H1 (cell line): ENCODE measurements at regions not wholly inside any gene's neighbourhood (a gene's known extent, or its start where the extent isn't known, plus 50 kb on each side); places are given as distances from the start of the nearest gene placed in this dataset.

ENCODE experiments used
- CTCF ChIA-PET: fragments of 300-600 bp; sonication (Branson Sonifier 250); formaldehyde crosslinking; loops from one replicate; lab custom pipeline; 2021; ENCODE audit not compliant: partially characterized antibody; lab: Charles Lee
- POLR2A ChIA-PET: fragments of 300-600 bp; sonication (Branson Sonifier 250); formaldehyde crosslinking; loops from one replicate; lab custom pipeline; 2021; ENCODE audit warnings: inconsistent platforms; ENCODE audit not compliant: partially characterized antibody; lab: Charles Lee
- DNase-seq, 2 experiments: peaks; one replicate each; pipeline versions ENCODE4 v3.0.0 to v3.0.0-alpha.2; 2010 to 2022; ENCODE audit warnings: low spot score in 2 of 2, low read depth in 1 of 2, mixed read lengths in 1 of 2
- FAIRE-seq: peaks from 2 replicates; lab custom pipeline; 2011; peaks lifted over from hg19 to GRCh38; lab: Jason Lieb, UNC
- H2AFZ ChIP-seq: 2 replicates; pipeline ENCODE4 v1.8.1; 2012; ENCODE audit warnings: low read length, inconsistent platforms
- H2AK5ac ChIP-seq: 2 replicates; pipeline ENCODE4 v1.6.1; 2013; ENCODE audit warnings: low read depth, low read length
- H2BK120ac ChIP-seq: replicated peaks from 2 replicates; pipeline ENCODE3; 2013; ENCODE audit warnings: low read depth, low read length, inconsistent platforms
- H2BK12ac ChIP-seq: 2 replicates; pipeline ENCODE4 v1.6.1; 2013; ENCODE audit warnings: low read depth, low read length
- H2BK15ac ChIP-seq: 2 replicates; pipeline ENCODE4 v1.6.1; 2013; ENCODE audit warnings: low read length
- H2BK20ac ChIP-seq: 2 replicates; pipeline ENCODE4 v1.6.1; 2013; ENCODE audit warnings: low read length
- H2BK5ac ChIP-seq: 2 replicates; pipeline ENCODE4 v1.6.1; 2013; ENCODE audit warnings: low read depth, low read length
- H3K14ac ChIP-seq: 2 replicates; pipeline ENCODE4 v1.6.1; 2013; ENCODE audit warnings: inconsistent platforms; ENCODE audit not compliant: insufficient read length
- H3K18ac ChIP-seq: 2 replicates; pipeline ENCODE4 v1.6.1; 2013; ENCODE audit warnings: low read length; ENCODE audit errors: extremely low read depth
- H3K23ac ChIP-seq: 2 replicates; pipeline ENCODE4 v1.6.1; 2013; ENCODE audit warnings: inconsistent platforms; ENCODE audit not compliant: insufficient read length
- H3K23me2 ChIP-seq: 2 replicates; pipeline ENCODE4 v1.6.1; 2013; ENCODE audit warnings: low read depth, low read length
- H3K27ac ChIP-seq: 2 replicates; pipeline ENCODE4 v1.6.1; 2011; ENCODE audit warnings: low read depth, low read length, inconsistent platforms
- H3K27me3 ChIP-seq, 4 experiments: replicated peaks in 1 of 4; 1 replicate in 1 of 4; 2 replicates in 3 of 4; pipeline versions ENCODE4 v1.6.1 to v1.8.1; 2011 to 2013; ENCODE audit warnings: low read length in 3 of 4, mild to moderate bottlenecking in 3 of 4, inconsistent platforms in 2 of 4, mixed read lengths in 2 of 4, moderate library complexity in 1 of 4; ENCODE audit not compliant: control insufficient read depth in 3 of 4, insufficient read depth in 3 of 4; ENCODE audit errors: extremely low read depth in 1 of 4
- H3K36me3 ChIP-seq, 4 experiments: 2 replicates each; pipeline versions ENCODE4 v1.6.1 to v1.8.1; 2011 to 2013; ENCODE audit warnings: mild to moderate bottlenecking in 4 of 4, low read length in 3 of 4, moderate library complexity in 2 of 4, control low read depth in 1 of 4, inconsistent platforms in 1 of 4; ENCODE audit not compliant: insufficient read depth in 4 of 4, control insufficient read depth in 2 of 4
- H3K4ac ChIP-seq: replicated peaks from 2 replicates; pipeline ENCODE3; 2013; ENCODE audit warnings: low read length, low read depth, mixed read lengths, inconsistent platforms; ENCODE audit not compliant: insufficient read length
- H3K4me1 ChIP-seq, 4 experiments: replicated peaks in 1 of 4; 1 replicate in 1 of 4; 2 replicates in 3 of 4; pipeline versions ENCODE4 v1.6.1 to v1.8.1; 2011 to 2013; ENCODE audit warnings: low read length in 3 of 4, inconsistent platforms in 2 of 4, mixed read lengths in 1 of 4; ENCODE audit not compliant: insufficient read depth in 4 of 4, control insufficient read depth in 3 of 4
- H3K4me2 ChIP-seq, 2 experiments: 2 replicates each; pipeline versions ENCODE4 v1.6.1 to v1.8.1; 2011 to 2013; ENCODE audit warnings: low read depth in 2 of 2, low read length in 2 of 2, control low read depth in 1 of 2, inconsistent platforms in 1 of 2, mild to moderate bottlenecking in 1 of 2; ENCODE audit not compliant: insufficient read depth in 1 of 2
- H3K4me3 ChIP-seq, 4 experiments: fragments of 200-600, 300-600 bp in 1 of 4; sonication (generic), shearing (Covaris generic), sonication (Bioruptor Twin) in 1 of 4; 2 replicates each; pipeline versions ENCODE4 v1.5.1 to v1.8.1; 2011 to 2016; ENCODE audit warnings: low read length in 4 of 4, low read depth in 3 of 4, control low read depth in 2 of 4, inconsistent platforms in 2 of 4, mild to moderate bottlenecking in 2 of 4, mixed read lengths in 1 of 4, moderate library complexity in 1 of 4; ENCODE audit not compliant: insufficient read depth in 2 of 4; ENCODE audit errors: extremely low read depth in 1 of 4
- H3K56ac ChIP-seq: replicated peaks from 2 replicates; pipeline ENCODE3; 2013; ENCODE audit warnings: low read depth, mild to moderate bottlenecking, mixed read lengths, low read length, inconsistent platforms; ENCODE audit not compliant: insufficient read length
- H3K79me1 ChIP-seq: 2 replicates; pipeline ENCODE4 v1.6.1; 2013; ENCODE audit warnings: low read depth, low read length, control low read depth
- H3K79me2 ChIP-seq, 2 experiments: 2 replicates each; pipeline versions ENCODE4 v1.6.1 to v1.8.1; 2012 to 2013; ENCODE audit warnings: low read length in 2 of 2, mild to moderate bottlenecking in 2 of 2, inconsistent platforms in 1 of 2; ENCODE audit not compliant: insufficient read depth in 2 of 2, control insufficient read depth in 1 of 2
- H3K9ac ChIP-seq, 4 experiments: replicated peaks in 1 of 4; 1 replicate in 1 of 4; 2 replicates in 3 of 4; pipeline versions ENCODE4 v1.6.1 to v1.8.1; 2011 to 2013; ENCODE audit warnings: low read depth in 3 of 4, low read length in 3 of 4, control low read depth in 2 of 4, mild to moderate bottlenecking in 2 of 4, moderate library complexity in 2 of 4, inconsistent platforms in 1 of 4; ENCODE audit errors: extremely low read depth in 1 of 4
- H3K9me3 ChIP-seq, 2 experiments: 2 replicates each; pipeline versions ENCODE4 v1.6.1 to v1.8.1; 2012 to 2013; ENCODE audit warnings: mild to moderate bottlenecking in 2 of 2, moderate library complexity in 2 of 2, control low read depth in 1 of 2, inconsistent platforms in 1 of 2, low read depth in 1 of 2, low read length in 1 of 2, mixed read lengths in 1 of 2; ENCODE audit not compliant: insufficient read depth in 2 of 2
- H4K20me1 ChIP-seq, 2 experiments: replicated peaks in 1 of 2; 2 replicates each; pipeline versions ENCODE3 to v1.8.1; 2011 to 2013; ENCODE audit warnings: inconsistent platforms in 2 of 2, low read length in 2 of 2, mild to moderate bottlenecking in 1 of 2; ENCODE audit not compliant: insufficient read depth in 2 of 2, control insufficient read depth in 1 of 2
- H4K5ac ChIP-seq: 2 replicates; pipeline ENCODE4 v1.6.1; 2013; ENCODE audit warnings: low read length, low read depth, mixed read lengths, inconsistent platforms; ENCODE audit not compliant: insufficient read length
- H4K8ac ChIP-seq: 2 replicates; pipeline ENCODE4 v1.8.0; 2013; ENCODE audit warnings: mild to moderate bottlenecking, moderate library complexity, low read length, inconsistent platforms; ENCODE audit not compliant: insufficient read depth; ENCODE audit errors: extremely low read depth
- H4K91ac ChIP-seq: replicated peaks from 2 replicates; pipeline ENCODE3; 2013; ENCODE audit warnings: low read length, mixed read lengths, inconsistent platforms; ENCODE audit not compliant: insufficient read length
- HDAC2 ChIP-seq, 2 experiments: fragments of 300-600 bp in 1 of 2; sonication (generic) in 1 of 2; IDR thresholded peaks; 2 replicates each; pipeline ENCODE4 v1.6.1; 2011 to 2012; ENCODE audit warnings: low read depth in 2 of 2, low read length in 2 of 2, mild to moderate bottlenecking in 2 of 2, moderate library complexity in 2 of 2, borderline replicate concordance in 1 of 2, inconsistent platforms in 1 of 2
- KDM5A ChIP-seq: fragments of 200-600 bp; IDR thresholded peaks from 2 replicates; pipeline ENCODE4 v1.7.1; 2012; ENCODE audit warnings: mild to moderate bottlenecking, low read length, inconsistent platforms, mixed read lengths
- SP1 ChIP-seq: IDR thresholded peaks from 2 replicates; pipeline ENCODE4 v1.6.1; 2011; ENCODE audit warnings: low read depth, low read length
- WGBS, 2 experiments: shearing (Covaris generic) in 1 of 2; methylation state at CpG; one replicate each; pipeline versions ENCODE4 v1.1.6 to v1.1.7; 2013 to 2015; ENCODE audit warnings: low lambda C conversion rate in 2 of 2, mixed read lengths in 2 of 2, inconsistent platforms in 1 of 2, low coverage in 1 of 2, missing lambda C conversion rate in 1 of 2; ENCODE audit not compliant: insufficient replicate concordance in 2 of 2, insufficient coverage in 1 of 2, insufficient read length in 1 of 2; ENCODE audit errors: extremely low coverage in 1 of 2, missing lambda C conversion rate in 1 of 2; 5-methylcytosine and 5-hydroxymethylcytosine counted together

- Histone ChIP-seq H3K4ac (no peak overlapping the region), H4K91ac (no peak overlapping the region), H2BK120ac (no peak overlapping the region), H3K27me3 (no peaks in the 10 kb centered on the region), H3K9me3 (peaks cover 0 to 3% of the 10 kb centered on the region in 2 experiments; a peak in 1 of 4 replicates), H3K9ac (no peak overlapping the region), H3K4me3 (no peak overlapping the region), H3K23ac (no peak overlapping the region), H4K5ac (no peak overlapping the region), H3K79me1 (no peaks in the 10 kb centered on the region), H3K14ac (no peak overlapping the region), H3K56ac (no peak overlapping the region), H2BK5ac (no peak overlapping the region), H2BK20ac (no peak overlapping the region), H3K4me1 (no peaks in the 10 kb centered on the region), H4K8ac (no peak overlapping the region), H4K20me1 (peaks cover 0 to 2% of the 10 kb centered on the region in 2 experiments), H2BK12ac (no peak overlapping the region), H3K4me2 (no peak overlapping the region), H3K23me2 (peaks cover 6% of the 10 kb centered on the region; the same call in 1 of the 2 replicates), H3K27ac (no peak overlapping the region), H3K36me3 (no peaks in the 10 kb centered on the region), H2AFZ (no peak overlapping the region), H3K79me2 (no peaks in the 10 kb centered on the region), H3K18ac (no peak overlapping the region), H2AK5ac (no peak overlapping the region), H2BK15ac (no peak overlapping the region)
- WGBS, 2 experiments, result 89% methylated on average over 7 of the region's 7 CpGs; no CpG with 5 or more reads in 1 of the 2 experiments
- TF ChIP-seq KDM5A (no peak), SP1 (no peak), HDAC2 (IDR thresholded peaks at IDR 0.05; ENCODE audit: borderline replicate concordance in 1 of 2, low read depth in 2 of 2, low read length in 2 of 2) (no peak)
- no peak for FAIRE-seq
- ChIA-PET CTCF (interaction anchor here (0.5 to 0.6 kb wide), 2 partner anchors 177 to 204 kb away, joined by 3 read pairs; no protein-coding TSS in a partner anchor), POLR2A (no interaction called here)
- no peak for DNase-seq
These were observed 208.8 kb downstream of the VRK1 start for GRCh38 chr14:97005934-97006333.
